H4 (cell line): ENCODE measurements at regions not wholly inside any gene's neighbourhood (a gene's known extent, or its start where the extent isn't known, plus 50 kb on each side); places are given as distances from the start of the nearest gene placed in this dataset.
A peak's percentile ranks its signal among the peaks of the same experiment; 100 is the strongest.
"Not testable (repeated sequence)": the region's sequence is repeated elsewhere in the genome, so short reads cannot be mapped to it uniquely, and the experiment has no call there.

ENCODE experiments used
- DNase-seq: peaks from one replicate; pipeline ENCODE4 v3.0.0-alpha.2; 2015; ENCODE audit warnings: low spot score

- DNase-seq: no peak
Observed at GRCh38 chr15:31433091-31433490, 106.5 kb downstream of the KLF13 start.

DNA sequence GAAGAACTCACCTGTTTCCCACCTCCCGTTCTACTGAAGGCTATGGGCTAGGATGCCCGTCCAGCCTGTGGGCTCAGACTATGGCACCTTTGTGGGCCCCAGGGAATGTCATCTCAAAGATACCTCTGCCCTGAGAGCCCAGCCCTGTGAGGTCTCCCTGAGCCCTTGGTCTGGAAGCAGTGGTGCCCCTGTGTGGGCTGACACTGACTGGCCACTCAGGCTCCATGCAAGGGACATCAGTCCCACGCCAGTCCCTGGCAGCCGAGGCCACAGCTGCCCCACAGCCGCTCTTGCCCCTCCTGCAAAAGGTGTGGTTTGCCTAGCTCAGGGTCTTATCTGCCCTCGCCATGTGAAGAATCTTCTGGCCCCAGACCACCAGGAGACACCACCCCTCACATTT is 106.9 kb downstream of the KLF13 start:
- DNase-seq: no peak

GRCh38 chr15:31434275-31434587 is 107.6 kb downstream of the KLF13 start:
- no peak for DNase-seq

DNA sequence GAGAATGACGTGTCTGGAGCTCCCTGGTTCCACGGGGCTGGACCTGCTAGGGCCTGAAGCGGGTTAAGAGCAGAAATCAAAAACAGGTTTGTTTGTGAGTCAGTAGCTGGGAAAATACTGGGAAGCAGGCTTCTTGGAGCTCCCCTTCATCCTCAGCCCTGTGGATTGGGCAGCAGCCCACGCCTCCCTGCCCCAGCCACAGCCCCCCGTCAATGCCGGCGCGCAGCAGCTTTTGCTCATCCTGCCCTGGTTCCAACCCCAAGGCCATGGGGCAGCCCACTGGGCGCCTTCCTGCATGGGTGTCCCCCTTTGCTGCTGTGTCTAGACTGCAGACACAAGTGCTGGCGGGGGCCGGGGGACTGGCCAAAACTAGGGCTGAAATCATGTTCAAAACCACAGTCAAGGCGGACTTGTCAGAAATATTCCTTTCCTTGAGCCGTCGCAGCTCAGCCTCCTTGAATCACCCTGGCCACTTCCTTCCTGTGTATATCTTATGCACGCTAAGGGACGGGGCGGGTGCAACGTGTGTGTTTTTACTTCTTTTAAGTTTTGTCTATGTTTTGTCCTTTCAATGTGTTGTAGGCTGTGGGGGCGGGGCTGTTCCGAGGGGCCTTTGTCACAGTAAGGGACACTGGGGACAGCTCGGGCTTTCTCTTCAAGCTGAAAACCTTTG is 108.1 kb downstream of the KLF13 start:
- DNase-seq: peak; percentile 88

- peak; percentile 87 for DNase-seq
Observed at GRCh38 chr15:31435261-31435911, 108.8 kb downstream of the KLF13 start.

DNA sequence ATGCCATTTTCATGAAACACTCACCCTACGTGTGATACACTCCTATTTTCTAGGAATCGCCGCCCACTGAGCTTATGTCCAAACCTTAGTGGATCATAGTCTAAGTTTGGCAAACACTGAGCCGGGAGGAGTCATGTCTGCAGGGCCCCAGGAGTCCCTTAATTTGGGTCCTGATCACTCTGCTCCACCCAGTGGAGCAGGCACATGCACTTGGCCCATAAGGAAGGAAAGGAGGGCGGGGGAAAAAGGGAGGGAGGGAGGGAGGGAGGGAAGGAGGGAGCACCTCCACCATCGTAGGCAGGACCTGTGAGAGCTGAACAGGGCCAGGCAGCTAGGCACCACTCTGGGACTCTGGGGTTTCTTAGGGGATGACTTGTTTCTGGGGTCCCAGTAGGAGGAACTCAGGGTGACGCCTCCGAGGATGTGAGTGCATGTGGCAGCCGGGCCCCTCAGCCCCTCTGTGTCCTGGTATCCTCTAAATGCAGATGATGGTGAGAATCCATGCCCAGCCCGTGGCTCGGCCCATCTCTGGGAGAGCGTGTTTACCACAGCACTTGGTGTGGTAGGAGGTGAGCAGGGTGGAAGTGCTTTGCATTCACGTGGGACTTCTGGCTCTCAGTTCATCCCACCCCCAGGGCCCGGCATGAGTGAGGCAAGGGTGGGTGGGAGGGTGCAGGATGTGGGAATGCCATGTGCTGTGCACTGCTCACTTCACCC is 109.4 kb downstream of the KLF13 start:
- no peak for DNase-seq

- no peak for DNase-seq
Observed at GRCh38 chr15:31437686-31438085, 111.1 kb downstream of the KLF13 start.

DNA sequence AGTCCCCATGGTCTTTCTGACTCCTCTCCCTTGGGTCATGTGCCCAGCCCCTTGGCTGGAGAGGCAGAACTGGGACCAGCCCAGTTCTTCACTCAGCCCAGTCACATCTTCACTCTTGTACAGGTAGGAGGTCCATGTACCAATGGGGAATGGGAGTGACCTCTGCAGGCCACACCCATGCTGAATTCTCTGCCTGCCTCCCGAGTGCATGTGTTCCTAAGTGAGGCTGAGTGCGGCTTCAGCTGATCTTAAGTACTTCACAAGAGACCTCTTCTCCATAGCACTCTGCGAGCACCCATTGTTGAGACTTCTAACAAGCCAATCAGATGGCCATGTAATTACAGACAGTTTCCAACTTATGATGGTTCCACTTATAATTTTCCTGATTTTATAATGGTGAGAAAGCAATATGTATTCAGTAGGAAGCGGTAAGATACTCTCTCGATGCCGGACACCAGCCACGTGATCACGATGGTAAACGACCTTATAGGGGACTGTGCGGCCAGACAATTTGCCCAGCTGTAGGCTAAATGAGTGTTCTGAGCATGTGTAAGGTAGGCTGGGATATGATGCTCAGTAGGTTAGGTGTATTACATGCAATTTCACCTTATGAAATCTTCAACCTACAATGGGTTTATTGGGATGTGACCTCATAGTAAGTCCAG is 112.1 kb downstream of the KLF13 start:
- no peak for DNase-seq

DNA sequence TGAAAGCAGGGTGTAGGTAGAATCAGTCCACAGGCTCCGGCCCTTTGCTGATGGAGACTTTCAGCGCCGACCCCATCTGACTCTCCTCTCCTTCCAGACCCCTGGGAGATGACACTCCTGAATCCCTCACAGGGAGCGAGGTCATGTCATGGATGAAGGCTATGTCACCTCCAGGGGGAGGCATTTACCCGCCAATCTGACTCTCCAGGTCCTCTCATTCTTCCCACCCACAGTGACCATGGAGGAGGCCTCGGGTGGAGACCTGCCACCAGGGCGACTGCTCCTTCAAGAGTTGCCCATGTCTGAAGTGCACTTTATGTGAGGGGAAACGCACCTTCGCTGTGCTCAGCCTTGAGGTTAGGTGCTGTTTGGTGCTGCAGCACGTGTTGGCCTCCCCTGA is 112.7 kb downstream of the KLF13 start:
- no peak for DNase-seq

- not testable (repeated sequence) for DNase-seq
Observed at GRCh38 chr15:31440216-31440615, 113.6 kb downstream of the KLF13 start.

GRCh38 chr15:31440754-31441311 is 114.2 kb downstream of the KLF13 start:
- DNase-seq: no peak

DNA sequence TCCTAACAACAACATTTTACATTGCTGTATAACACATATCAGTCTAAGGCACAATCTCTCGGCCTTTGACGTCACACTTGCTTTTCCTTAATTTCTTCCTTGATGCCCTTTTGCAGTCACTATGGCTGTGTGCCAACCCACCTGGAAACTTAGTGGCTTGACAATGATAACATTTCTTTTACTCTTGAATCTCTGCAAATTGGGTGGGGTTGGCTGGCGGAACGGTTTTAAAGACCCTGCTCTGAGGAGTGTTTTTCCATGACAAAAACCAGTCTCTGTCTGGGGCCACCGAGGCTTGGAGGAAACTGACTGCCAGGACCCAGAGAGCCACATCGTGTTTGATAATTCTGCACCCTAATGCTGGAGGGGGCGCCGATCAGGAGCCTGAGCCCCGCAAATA is 115.6 kb downstream of the KLF13 start:
- no peak for DNase-seq

DNA sequence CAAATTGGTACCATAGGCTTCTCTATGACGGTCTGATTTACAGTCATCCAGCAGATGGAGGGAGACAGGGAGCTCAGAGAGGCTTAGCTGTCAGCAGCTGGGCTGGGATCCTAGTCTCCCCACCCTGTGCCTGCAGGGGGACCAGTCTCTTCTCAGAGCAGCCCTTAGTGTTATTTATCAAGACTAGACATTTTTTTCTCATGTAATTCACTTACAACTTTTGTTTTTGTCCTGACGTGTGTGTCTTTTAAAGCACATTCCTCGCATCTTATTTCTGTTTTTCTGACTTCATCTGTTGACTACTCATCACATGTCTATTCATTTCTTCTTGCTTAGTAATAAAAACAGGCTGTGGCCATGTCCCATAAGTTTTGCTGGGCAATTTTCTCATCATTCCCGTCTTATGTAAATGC is 116.1 kb downstream of the KLF13 start:
- no peak for DNase-seq

GRCh38 chr15:31444844-31445243 is 118.2 kb downstream of the KLF13 start:
- no peak for DNase-seq

DNA sequence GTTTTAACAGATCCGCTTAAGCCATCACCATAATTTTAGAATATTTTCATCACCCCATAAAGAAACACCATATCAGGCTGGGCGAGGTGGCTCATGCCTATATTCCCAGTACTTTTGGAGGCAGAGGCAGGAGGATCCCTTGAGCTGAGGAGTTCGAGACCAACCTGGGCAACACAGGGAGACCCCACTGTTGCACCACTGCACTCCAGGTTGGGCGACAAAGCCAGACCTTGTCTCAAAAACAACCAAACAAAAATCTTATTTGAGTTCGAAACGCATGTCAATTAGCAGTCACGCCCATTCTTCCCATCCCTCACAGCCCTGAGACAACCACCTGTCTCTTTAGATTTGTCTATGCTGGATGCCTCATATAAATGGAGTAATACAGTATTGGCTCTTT is 119.9 kb downstream of the KLF13 start:
- no peak for DNase-seq

- DNase-seq: no peak
Observed at GRCh38 chr15:31447931-31448634, 121.4 kb downstream of the KLF13 start.

DNA sequence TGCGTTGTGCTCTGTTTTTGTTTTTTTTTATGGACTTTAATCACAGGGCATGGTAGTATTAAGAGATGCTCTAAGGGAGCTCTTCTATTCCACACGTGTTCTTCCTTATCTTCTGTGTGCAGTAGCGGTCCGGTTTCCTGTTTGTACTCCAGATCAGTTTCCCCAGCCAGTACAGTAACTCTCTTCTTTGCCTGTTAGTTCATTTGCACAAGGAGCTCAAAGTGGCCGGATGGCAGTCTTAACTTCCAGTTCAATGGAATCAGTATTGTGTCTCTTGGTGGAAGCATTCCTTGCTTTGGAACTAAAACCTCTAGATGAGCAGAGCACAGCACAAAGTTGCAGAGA is 122.0 kb downstream of the KLF13 start:
- DNase-seq: no peak

DNA sequence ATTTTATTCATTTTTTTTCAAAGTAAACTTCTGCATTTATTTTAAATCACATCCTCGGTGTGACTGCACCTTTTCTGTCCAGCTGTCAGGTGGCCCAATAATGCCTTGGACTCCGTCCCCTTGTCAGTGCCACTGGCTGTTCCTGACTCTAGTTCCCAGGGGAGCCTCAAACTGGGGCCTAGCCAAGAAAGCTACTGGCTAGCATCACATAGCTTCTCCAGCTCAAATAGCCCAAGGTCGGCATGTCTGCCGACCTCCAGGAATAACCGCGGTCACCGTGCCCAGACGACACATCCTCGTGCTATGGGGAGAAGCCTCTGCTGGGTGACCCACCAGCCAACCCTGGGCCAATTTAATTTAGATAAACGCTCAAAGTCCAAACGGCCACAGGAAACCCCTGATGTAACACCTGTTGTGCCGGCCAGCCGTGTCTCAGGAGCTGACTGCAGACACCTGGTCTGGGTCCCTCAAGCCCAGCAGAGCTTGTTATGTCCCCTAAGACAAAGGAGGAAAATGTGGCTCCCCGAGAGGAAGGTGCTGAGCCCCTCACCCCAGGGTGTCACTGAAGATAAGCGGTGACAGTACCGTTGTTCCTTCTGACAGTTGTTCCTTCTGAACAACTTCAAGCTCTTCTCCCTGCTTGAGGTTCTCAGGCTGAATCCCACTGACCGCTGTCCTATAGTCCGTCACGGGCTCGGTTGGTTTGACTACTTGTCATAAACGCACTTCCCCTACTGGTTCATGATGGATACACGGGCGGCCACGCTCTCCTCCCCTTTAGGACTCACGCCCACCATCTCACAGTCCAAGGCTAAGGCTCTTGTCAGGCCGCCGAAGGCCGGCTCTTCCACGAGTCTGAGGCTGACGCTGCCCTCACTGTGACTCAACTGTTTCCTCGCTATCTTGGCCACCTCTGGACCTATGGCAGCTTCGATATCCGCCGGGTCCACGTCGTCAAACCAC is 126.2 kb downstream of the KLF13 start:
- DNase-seq: no peak

DNA sequence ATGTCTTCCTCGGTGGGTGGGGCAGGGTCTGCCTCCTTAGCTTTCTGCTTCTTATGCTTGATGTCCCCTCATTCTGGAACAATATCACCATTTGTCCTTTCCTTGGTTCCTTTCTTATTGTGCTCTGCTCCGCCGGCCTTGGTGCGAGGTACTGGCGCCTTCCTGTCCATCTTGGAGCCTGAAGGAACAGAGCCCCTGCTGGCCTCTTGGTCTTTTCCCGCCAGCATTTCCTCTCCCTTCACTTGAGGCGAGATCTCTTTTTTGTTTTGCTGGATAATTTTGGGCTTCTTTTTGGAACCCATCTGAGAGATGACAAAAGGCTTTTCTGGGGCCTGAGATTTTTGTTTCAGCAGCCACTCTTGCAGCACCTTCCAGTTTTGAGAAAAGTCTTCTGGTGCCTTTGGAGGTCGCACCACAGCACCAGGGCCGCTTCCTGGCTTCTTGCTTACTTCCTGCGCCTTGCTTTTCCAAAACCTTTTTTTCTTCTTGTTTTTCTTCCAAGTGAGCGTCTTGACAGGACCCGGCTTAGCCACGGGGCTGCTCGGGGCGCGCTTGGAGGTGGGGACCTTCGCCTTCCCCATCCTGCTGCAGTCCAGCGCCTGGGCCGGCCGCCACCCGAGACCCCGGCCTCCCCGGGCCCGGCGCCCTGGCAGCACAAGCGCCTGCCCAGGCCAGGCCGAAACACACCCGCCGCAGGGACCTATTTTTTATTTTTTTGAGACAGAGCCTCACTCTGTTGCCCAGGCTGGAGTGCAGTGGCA is 127.1 kb downstream of the KLF13 start:
- no peak for DNase-seq

GRCh38 chr15:31455499-31455898 is 128.9 kb downstream of the KLF13 start:
- no peak for DNase-seq
